ENCODE measurements at regions not wholly inside any gene's neighbourhood (a gene's known extent, or its start where the extent isn't known, plus 50 kb on each side); places are given as distances from the start of the nearest gene placed in this dataset.
"Not testable (repeated sequence)": the region's sequence is repeated elsewhere in the genome, so short reads cannot be mapped to it uniquely, and the experiment has no call there.

DNA sequence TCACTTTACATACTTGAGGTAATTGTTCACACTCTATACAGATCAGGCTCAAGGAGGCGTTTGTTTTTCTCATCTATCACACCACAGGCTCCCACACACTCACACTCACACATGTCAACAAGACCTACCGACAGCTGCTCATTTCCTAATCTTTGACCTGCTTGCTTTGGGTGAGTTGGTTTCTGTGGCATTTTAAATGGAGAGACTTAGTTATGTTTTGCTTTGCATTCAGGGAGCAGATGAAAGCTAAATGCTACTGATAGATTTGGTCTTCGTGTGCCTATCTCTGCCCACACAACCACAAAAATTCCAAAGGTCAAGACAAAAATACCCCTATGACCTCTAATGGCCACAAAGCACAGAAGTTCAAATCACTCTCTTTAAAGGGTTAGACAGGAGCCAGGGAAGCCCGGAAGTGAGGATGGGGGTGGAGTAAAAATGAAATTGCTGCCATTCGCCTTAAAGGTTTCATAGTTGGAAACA is 203.5 kb upstream of the G2E3 start:
- in situ Hi-C loops (cut with HindIII; ENCODE audit: low sequenced_read_pairs) = no loop called here

GRCh38 chr14:30356438-30357202 is 202.3 kb upstream of the G2E3 start:
- in situ Hi-C loops (cut with HindIII; ENCODE audit: low sequenced_read_pairs) = no loop called here

DNA sequence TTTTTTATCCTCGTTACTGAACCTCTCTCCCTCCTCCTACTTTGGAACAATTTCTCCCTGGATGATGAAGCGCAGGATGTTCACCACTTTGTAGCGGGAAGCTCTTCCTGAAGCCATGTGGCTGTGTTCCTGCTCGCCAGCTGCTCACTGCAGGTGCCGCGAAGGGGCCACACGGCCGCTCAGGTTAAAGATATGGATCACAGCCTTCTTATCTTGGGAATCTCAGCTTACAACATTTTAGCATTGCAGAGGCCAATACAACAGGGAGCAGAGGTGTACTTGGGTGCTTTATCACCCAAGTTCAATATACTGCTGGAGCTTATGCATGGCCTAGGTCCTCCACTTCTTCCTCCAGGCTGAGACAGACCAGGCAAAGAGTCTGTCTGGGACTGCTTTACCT is 201.2 kb upstream of the G2E3 start:
- in situ Hi-C loops (cut with HindIII; ENCODE audit: low sequenced_read_pairs) = no loop called here

DNA sequence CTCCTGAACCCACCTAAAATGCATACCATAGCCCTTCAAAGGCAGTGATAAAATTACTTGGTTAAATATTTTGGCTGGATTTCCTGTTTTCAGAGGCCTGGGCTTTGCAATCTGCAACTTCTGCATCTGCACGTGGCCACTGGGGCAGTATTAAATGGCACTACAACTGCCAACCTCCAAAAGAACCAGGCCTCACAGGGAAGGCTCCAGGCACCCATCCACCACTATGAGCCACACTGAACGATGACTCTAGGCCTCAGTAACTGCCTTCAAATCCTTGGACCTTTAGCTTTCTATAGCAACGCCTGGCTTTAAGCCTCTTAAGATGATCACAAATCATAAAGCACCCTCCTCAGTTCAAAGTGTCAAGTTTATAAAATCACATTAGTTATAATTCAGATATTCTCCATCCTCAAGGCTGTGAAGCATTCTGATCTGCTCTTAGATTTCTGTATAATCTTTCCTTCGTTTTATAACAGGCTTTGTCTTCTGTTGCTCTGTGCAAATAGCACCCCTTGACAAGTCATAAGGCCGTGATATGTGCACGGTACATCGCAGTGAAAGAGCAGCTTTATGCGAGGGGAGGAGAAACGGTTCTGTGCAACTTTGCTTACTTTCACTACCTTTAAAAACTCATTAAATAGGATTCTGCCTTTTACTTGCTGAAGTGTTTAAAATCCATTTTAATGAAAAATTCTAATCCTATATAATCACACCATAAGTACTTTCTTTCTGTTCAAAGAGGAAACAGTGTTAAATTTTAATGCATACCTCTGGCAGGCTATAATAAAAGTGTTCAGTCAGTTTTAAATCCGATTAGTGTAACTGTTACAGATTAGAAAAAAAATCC is 196.4 kb upstream of the G2E3 start:
- in situ Hi-C loops (cut with HindIII; ENCODE audit: low sequenced_read_pairs) = no loop called here

DNA sequence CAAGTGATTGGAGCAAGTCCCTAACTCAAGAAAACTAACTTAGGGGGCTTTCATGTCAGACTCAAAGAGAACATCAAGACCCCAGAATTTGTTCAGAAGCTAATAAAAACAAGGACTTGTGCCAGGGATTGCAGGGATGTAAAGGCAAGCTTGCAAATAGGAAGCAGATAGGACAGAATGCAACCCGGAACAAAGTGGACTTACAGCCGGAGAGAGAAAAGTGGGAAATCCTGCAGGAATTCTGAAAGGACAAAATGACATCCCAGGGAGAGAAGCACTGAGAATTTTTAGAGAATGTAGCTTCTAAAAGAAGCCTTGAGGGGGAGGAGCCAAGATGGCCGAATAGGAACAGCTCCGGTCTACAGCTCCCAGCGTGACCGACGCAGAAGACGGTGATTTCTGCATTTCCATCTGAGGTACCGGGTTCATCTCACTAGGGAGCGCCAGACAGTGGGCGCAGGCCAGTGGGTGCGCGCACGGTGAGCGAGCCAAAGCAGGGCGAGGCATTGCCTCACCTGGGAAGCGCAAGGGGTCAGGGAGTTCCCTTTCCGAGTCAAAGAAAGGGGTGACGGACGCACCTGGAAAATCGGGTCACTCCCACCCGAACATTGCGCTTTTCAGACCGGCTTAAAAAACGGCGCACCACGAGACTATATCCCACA is 195.6 kb upstream of the G2E3 start:
- in situ Hi-C loops (cut with HindIII; ENCODE audit: low sequenced_read_pairs) = not testable (repeated sequence)

- in situ Hi-C loops (cut with HindIII; ENCODE audit: low sequenced_read_pairs) = no loop called here
Observed at GRCh38 chr14:30369502-30370180, 189.3 kb upstream of the G2E3 start.

- in situ Hi-C loops (cut with HindIII; ENCODE audit: low sequenced_read_pairs) = no loop called here
Observed at GRCh38 chr14:30373053-30373452, 185.9 kb upstream of the G2E3 start.

DNA sequence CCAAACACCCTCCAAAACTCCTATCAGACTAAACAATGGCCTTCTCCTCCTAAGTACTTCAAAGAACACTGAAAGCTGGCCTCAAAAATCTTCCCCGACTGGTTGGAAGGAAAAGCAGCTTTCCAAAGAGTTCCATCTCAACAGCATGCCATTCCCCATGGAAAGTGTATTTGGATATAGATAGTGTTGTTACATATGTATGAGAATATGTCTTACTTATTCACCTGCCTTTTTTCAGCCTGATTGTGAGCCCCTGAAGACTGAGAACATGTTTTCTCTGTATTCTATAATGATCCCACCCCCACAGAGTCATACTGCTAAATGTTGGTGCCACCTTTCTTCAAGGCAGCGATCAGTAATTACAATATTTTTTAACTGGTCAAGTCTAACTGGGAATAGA is 185.4 kb upstream of the G2E3 start:
- in situ Hi-C loops (cut with HindIII; ENCODE audit: low sequenced_read_pairs) = no loop called here

GRCh38 chr14:30375296-30375892 is 183.6 kb upstream of the G2E3 start:
- in situ Hi-C loops (cut with HindIII; ENCODE audit: low sequenced_read_pairs) = no loop called here

GRCh38 chr14:30381861-30382480 is 177.0 kb upstream of the G2E3 start:
- in situ Hi-C loops (cut with HindIII; ENCODE audit: low sequenced_read_pairs) = no loop called here

DNA sequence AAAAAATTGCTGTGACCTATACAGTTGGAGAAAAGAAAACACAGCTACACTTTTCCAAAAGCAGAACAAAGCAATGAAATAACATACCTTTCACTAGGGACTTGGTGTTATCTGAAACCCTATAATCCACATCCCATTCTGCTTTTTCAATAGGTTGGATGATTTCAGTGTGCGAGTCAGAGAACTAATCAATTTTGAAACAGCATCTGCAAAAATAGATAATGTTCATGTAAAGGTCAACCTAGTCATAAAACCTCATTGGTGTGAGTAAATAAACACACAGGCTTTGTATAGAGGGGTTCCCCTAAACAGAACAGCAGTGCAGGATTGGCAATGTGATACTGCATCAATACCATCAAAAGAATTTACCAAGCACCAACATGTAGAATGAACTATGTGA is 173.0 kb upstream of the G2E3 start:
- in situ Hi-C loops (cut with HindIII; ENCODE audit: low sequenced_read_pairs) = no loop called here

DNA sequence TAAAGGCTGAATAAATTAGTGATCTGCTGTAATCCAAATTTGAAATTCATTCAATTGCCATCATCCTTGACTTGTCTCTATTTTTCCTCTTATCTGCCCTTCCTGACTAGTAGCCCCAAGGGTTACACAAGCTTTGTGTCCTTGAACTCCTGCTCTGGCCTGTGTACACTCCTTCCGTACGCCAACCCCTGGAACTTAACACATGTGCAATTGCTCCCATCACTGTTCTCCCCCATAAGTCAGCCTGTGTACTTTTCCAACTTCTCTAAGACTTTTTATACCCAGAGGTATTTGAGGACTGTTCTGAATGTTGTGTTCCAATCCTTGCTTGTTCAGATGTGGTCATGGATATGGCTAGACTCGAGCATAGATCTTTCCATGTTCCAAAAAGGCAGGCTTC is 171.1 kb upstream of the G2E3 start:
- in situ Hi-C loops (cut with HindIII; ENCODE audit: low sequenced_read_pairs) = no loop called here

DNA sequence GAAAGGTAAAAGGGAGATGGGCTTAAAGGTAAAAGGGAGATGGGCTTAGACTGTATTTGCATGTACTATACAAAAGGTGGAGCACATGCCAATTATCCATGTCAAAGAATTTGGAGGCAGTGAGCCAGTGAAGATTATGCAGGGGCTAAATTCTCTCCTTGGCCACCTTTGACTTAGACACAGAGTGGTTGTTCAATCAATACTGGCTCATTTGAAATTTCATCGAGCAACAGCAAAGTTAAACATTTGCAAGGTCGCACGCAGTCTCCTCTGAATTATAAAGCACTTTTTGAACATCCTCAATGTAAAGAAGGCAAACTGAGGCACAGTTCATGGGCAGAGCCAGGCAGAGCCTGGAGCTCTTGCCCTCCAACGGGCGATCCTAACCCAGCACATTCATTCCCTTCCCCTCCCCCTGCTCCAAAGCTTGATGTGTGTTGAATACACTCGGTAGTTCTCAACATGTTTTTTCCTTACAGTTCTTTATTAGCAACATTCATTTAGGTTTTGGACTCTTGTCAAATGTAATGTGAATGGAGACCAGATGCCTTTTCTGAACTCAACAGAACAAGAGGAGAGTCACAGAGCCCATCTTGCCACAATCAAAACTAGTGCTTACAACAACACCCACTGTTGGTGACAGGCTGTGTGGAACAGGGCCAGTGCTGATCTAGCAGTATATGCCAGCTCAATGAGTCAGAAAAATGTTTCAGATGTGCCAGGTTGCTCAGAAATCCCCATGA is 169.7 kb upstream of the G2E3 start:
- in situ Hi-C loops (cut with HindIII; ENCODE audit: low sequenced_read_pairs) = no loop called here

DNA sequence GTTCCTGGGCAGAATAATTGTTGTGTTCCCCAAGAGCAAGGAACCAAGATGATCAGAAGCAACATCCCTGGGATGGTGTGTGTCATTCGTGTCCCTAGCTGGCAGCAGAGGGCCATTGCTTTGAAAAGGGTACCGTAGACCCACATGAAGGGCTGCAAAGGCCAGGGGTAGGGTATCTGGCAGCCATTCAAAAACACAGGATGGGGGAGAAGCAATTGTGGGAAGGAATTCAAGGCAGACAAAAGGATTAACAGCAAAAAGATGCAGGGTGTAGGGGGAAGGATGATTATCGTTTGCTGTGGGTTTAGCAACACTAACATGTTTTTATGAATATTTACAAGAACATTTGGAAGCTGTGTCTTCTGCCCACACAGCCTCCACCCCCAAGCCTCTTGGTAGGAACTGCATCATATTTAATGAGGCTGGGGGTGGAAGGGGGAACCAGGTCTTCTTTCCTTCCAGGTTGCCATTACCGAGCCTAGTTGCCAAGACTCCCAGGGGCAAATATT is 169.0 kb upstream of the G2E3 start:
- in situ Hi-C loops (cut with HindIII; ENCODE audit: low sequenced_read_pairs) = no loop called here

DNA sequence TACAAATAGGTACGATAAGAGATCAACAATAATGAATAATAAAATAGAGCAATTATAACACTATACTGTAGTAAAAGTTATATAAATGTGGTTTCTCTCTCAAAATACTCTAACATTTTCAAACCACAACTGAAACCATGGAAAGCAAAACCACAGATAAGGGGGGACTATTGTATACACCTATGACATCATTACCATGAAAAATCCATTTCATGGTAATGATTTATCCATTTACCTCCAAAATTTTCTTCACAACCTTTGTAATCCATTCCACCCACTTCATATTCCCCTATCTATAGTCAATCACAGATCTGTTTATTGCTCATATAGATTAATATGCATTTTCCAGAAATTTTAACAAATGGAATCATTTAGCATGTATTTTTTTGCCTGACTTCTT is 163.9 kb upstream of the G2E3 start:
- in situ Hi-C loops (cut with HindIII; ENCODE audit: low sequenced_read_pairs) = no loop called here

GRCh38 chr14:30402846-30403245 is 156.1 kb upstream of the G2E3 start:
- in situ Hi-C loops (cut with HindIII; ENCODE audit: low sequenced_read_pairs) = loop anchor here (5.0 kb wide), 1 partner anchor 51 kb away; no protein-coding TSS in a partner anchor

DNA sequence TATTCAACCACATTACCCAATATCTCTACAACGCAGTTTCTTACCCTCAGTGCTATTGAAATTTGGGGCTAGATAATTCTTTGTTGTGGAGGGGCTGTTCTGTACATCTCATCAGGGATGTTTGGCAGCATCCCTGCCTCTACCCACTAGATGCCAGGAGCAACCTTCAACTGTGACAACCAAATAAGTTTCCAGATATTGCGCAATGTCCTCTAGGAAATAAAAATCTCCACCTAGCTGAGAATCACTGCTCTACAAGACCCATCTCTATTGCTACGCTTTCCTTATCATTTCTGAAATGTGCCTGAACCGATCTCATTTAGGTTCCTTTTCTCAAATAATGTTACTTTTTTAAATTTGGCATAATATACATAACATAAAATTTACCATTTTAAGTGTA is 155.2 kb upstream of the G2E3 start:
- in situ Hi-C loops (cut with HindIII; ENCODE audit: low sequenced_read_pairs) = loop anchor here (5.0 kb wide), 1 partner anchor 51 kb away; no protein-coding TSS in a partner anchor

- in situ Hi-C loops (cut with HindIII; ENCODE audit: low sequenced_read_pairs) = not testable (repeated sequence)
Observed at GRCh38 chr14:30409508-30410015, 149.4 kb upstream of the G2E3 start.

- in situ Hi-C loops (cut with HindIII; ENCODE audit: low sequenced_read_pairs) = no loop called here
Observed at GRCh38 chr14:30410986-30411385, 148.0 kb upstream of the G2E3 start.
